ENCODE measurements at regions not wholly inside any gene's neighbourhood (a gene's known extent, or its start where the extent isn't known, plus 50 kb on each side); places are given as distances from the start of the nearest gene placed in this dataset.
A peak's percentile ranks its signal among the peaks of the same experiment; 100 is the strongest.

DNA sequence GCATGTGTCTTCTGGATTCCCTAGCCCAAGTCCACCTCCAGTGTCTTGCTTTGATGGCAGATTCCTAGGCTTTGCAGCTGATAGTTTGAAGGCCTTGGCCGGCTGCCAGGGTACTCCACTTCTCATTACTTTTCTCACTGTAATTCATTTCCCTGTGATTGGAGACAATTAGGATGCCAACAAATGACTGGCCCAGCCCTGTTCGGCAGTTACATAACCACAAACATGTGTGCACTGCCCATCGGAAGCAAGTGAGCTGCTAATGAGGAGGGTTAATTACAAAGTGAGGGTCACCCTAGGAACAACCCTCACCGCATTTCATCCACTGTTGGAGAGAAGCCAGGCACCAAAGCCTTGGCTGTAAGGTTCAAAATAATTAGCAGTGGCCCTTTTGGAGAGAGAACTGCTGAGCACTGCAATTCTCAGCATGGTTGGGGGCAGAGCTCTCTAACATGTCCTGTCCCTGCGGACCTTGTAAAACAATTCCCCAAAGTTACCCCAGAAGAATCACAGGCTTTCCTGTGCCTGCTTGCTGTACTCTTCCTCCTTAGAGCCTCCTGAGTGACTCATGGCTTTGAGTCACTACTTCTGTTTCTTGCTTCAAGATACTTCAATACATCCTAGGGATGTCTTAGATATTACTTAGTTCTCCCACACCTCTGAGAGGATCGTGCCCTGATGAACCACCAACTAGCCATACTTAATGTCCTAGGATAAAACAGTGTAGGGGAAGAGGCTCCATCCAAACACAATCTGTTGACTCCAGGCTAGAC, 109.7 kb upstream of the GALNT18 start:
- TF ChIP-seq RAD21 (IDR thresholded peaks at IDR 0.05; ENCODE audit: low read depth), result no peak
- no peak for TF ChIP-seq EP300 (IDR thresholded peaks at IDR 0.05; ENCODE audit: borderline replicate concordance)
- TF ChIP-seq ZBTB7A (IDR thresholded peaks at IDR 0.05; ENCODE audit: low read depth), result no peak
- no peak for TF ChIP-seq TCF12 (IDR thresholded peaks at IDR 0.05; ENCODE audit: low read depth)
- TF ChIP-seq, protein P1, sequence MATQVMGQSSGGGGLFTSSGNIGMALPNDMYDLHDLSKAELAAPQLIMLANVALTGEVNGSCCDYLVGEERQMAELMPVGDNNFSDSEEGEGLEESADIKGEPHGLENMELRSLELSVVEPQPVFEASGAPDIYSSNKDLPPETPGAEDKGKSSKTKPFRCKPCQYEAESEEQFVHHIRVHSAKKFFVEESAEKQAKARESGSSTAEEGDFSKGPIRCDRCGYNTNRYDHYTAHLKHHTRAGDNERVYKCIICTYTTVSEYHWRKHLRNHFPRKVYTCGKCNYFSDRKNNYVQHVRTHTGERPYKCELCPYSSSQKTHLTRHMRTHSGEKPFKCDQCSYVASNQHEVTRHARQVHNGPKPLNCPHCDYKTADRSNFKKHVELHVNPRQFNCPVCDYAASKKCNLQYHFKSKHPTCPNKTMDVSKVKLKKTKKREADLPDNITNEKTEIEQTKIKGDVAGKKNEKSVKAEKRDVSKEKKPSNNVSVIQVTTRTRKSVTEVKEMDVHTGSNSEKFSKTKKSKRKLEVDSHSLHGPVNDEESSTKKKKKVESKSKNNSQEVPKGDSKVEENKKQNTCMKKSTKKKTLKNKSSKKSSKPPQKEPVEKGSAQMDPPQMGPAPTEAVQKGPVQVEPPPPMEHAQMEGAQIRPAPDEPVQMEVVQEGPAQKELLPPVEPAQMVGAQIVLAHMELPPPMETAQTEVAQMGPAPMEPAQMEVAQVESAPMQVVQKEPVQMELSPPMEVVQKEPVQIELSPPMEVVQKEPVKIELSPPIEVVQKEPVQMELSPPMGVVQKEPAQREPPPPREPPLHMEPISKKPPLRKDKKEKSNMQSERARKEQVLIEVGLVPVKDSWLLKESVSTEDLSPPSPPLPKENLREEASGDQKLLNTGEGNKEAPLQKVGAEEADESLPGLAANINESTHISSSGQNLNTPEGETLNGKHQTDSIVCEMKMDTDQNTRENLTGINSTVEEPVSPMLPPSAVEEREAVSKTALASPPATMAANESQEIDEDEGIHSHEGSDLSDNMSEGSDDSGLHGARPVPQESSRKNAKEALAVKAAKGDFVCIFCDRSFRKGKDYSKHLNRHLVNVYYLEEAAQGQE (IDR thresholded peaks at IDR 0.05; ENCODE audit: low read depth), result no peak
- TF ChIP-seq NFIC (IDR thresholded peaks at IDR 0.05), result 0 out of 2 replicates have a peak, but pooled peaks have one; percentile 16
- TF ChIP-seq CEBPB (IDR thresholded peaks at IDR 0.05), result no peak
- no peak for TF ChIP-seq CREB1 (IDR thresholded peaks at IDR 0.05; ENCODE audit: low read depth)
- TF ChIP-seq FOXM1 (IDR thresholded peaks at IDR 0.05; ENCODE audit: borderline replicate concordance, low read depth), result no peak
- TF ChIP-seq, protein P2, sequence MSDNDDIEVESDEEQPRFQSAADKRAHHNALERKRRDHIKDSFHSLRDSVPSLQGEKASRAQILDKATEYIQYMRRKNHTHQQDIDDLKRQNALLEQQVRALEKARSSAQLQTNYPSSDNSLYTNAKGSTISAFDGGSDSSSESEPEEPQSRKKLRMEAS (IDR thresholded peaks at IDR 0.05), result no peak
- no peak for TF ChIP-seq TEAD4 (IDR thresholded peaks at IDR 0.05)
- TF ChIP-seq EGR1 (IDR thresholded peaks at IDR 0.05), result no peak
- no peak for TF ChIP-seq TAF1 (IDR thresholded peaks at IDR 0.05; ENCODE audit: low read depth)
- no peak for TF ChIP-seq YY1 (IDR thresholded peaks at IDR 0.05; ENCODE audit: low read depth)

Data from Ishikawa (cell line).